Pancreas (tissue), 10 donors: ENCODE measurements at regions not wholly inside any gene's neighbourhood (a gene's known extent, or its start where the extent isn't known, plus 50 kb on each side); places are given as distances from the start of the nearest gene placed in this dataset.

Experiments used
- ATAC-seq, 4 donors: fragments of 200-7000 bp; cut with Tn5 transposase; one replicate each; pipeline versions ENCODE4 v1.8.0 to v1.9.1; 2020; ENCODE audit warnings: mild to moderate bottlenecking in 4 of 4, moderate library complexity in 4 of 4
- DNase-seq, 6 donors: peaks; one replicate each; pipeline ENCODE4 v3.0.0-alpha.2; 2020
- FAIRE-seq: peaks from 2 replicates; lab custom pipeline; 2012; peaks lifted over from hg19 to GRCh38; lab: Jason Lieb, UNC
- H3K27ac ChIP-seq, 4 donors: fragments of 200-600 bp; sonication (generic); 1 replicate in 3 of 4; 2 replicates in 1 of 4; pipeline versions ENCODE4 v1.5.0 to v1.8.0; 2020
- H3K27me3 ChIP-seq, 4 donors: fragments of 200-600 bp; one replicate each; pipeline ENCODE4 v1.8.0; 2021
- H3K36me3 ChIP-seq, 3 donors: fragments of 200-600 bp; sonication (generic) in 1 of 3; one replicate each; pipeline versions ENCODE4 v1.5.0 to v1.8.0; 2020 to 2021
- H3K4me1 ChIP-seq, 3 donors: fragments of 200-600 bp; one replicate each; pipeline ENCODE4 v1.8.0; 2021
- H3K4me3 ChIP-seq, 4 donors: fragments of 200-600 bp; sonication (generic) in 2 of 4; one replicate each; pipeline versions ENCODE4 v1.5.0 to v1.8.0; 2020 to 2021
- H3K9me3 ChIP-seq, 4 donors: fragments of 200-600 bp; one replicate each; pipeline ENCODE4 v1.8.0; 2021
- CTCF ChIP-seq, 4 donors: fragments of 200-600 bp; sonication (generic) in 3 of 4; IDR thresholded peaks; one replicate each; pipeline versions ENCODE4 v1.5.0 to v1.8.0; 2021; ENCODE audit warnings: antibody characterized with exemption in 4 of 4
- WGBS, 2 donors: extraction: QIAGEN DNeasy Blood & Tissue Kit; methylation state at CpG; one replicate each; pipeline ENCODE4 v1.1.7; 2013; 5-methylcytosine and 5-hydroxymethylcytosine counted together
- intact Hi-C, 3 donors: fragments of 100-400 bp; cut with DNase I; formaldehyde crosslinking; loops; one replicate each; pipeline versions ENCODE4 v1.11.1 to v1.14.2; 2022
- donor health status: healthy with polysubstance abuse.
- donor health status: DM: no; HTN: no; CAD: no; lungs with moderate emphysema.
- donor health status: DM: no; HTN: no; CAD: no.
- donor health status: control.
- donor health status: control.
- donor health status: Bipolar disorder and iron deficiency.
- donor health status: DM: yes; HTN: yes; CAD: no.
- donor health status: DM: no; HTN: no; CAD: no.
- donor health status: DM: no; HTN: no; CAD: no.
- donor health status: DM: yes; HTN: yes; CAD: no.

- intact Hi-C loops = no loop called here
- no peak for DNase-seq
- Histone ChIP-seq H3K27ac (no peak overlapping the region), H3K36me3 (no peaks in the 10 kb centered on the region), H3K9me3 (no peaks in the 10 kb centered on the region), H3K4me1 (no peaks in the 10 kb centered on the region), H3K4me3 (no peak overlapping the region), H3K27me3 (no peaks in the 10 kb centered on the region)
- ATAC-seq = no peak
- WGBS, 2 donors = 73 to 74% methylated on average over 5 of the region's 5 CpGs
- TF ChIP-seq CTCF (IDR thresholded peaks at IDR 0.05) = no peak
- no peak for FAIRE-seq
Measured at GRCh38 chr5:82827651-82828050, 249.5 kb downstream of the TMEM167A start.

- Histone ChIP-seq H3K4me3 (no peak overlapping the region), H3K9me3 (no peaks in the 10 kb centered on the region), H3K27me3 (no peaks in the 10 kb centered on the region), H3K27ac (no peak overlapping the region), H3K4me1 (no peaks in the 10 kb centered on the region), H3K36me3 (no peaks in the 10 kb centered on the region)
- ATAC-seq (no peak), DNase-seq (no peak), FAIRE-seq (no peak)
- intact Hi-C loops = no loop called here
- no peak for TF ChIP-seq CTCF (IDR thresholded peaks at IDR 0.05)
- 86 to 88% methylated on average over 4 of the region's 4 CpGs for WGBS, 2 donors
Measured at GRCh38 chr5:82822634-82822927, 254.6 kb downstream of the TMEM167A start.

GRCh38 chr5:82821846-82822633, 255.2 kb downstream of the TMEM167A start:
- intact Hi-C loops = no loop called here

GRCh38 chr5:82820961-82821845, 256.0 kb downstream of the TMEM167A start:
- 73 to 74% methylated on average over 10 of the region's 10 CpGs for WGBS, 2 donors
- ATAC-seq = no peak
- Histone ChIP-seq H3K4me1 (no peaks in the 10 kb centered on the region), H3K36me3 (no peaks in the 10 kb centered on the region), H3K4me3 (no peak overlapping the region), H3K27ac (no peak overlapping the region), H3K27me3 (no peaks in the 10 kb centered on the region), H3K9me3 (no peaks in the 10 kb centered on the region)
- intact Hi-C loops = no loop called here
- no peak for TF ChIP-seq CTCF (IDR thresholded peaks at IDR 0.05)
- DNase-seq = no peak
- no peak for FAIRE-seq

More at GRCh38 chr5:82821846-82822633, 255.2 kb downstream of the TMEM167A start:
- ATAC-seq (no peak), DNase-seq (no peak), FAIRE-seq (no peak)
- H3K4me3 ChIP-seq = no peak overlapping the region
- no peaks in the 10 kb centered on the region for H3K9me3 ChIP-seq
- H3K27me3 ChIP-seq = no peaks in the 10 kb centered on the region
- TF ChIP-seq CTCF (IDR thresholded peaks at IDR 0.05) = no peak
- H3K4me1 ChIP-seq = no peaks in the 10 kb centered on the region
- no peak overlapping the region for H3K27ac ChIP-seq
- no peaks in the 10 kb centered on the region for H3K36me3 ChIP-seq
- 87 to 89% methylated on average over 3 of the region's 3 CpGs for WGBS, 2 donors
